GM21515 (cell line): ENCODE measurements at regions not wholly inside any gene's neighbourhood (a gene's known extent, or its start where the extent isn't known, plus 50 kb on each side); places are given as distances from the start of the nearest gene placed in this dataset.

Experiments used
- ATAC-seq: cut with Tn5 transposase; IDR thresholded peaks from one replicate; pipeline ENCODE4 v1.9.1; 2021; ENCODE audit not compliant: unreplicated experiment

DNA sequence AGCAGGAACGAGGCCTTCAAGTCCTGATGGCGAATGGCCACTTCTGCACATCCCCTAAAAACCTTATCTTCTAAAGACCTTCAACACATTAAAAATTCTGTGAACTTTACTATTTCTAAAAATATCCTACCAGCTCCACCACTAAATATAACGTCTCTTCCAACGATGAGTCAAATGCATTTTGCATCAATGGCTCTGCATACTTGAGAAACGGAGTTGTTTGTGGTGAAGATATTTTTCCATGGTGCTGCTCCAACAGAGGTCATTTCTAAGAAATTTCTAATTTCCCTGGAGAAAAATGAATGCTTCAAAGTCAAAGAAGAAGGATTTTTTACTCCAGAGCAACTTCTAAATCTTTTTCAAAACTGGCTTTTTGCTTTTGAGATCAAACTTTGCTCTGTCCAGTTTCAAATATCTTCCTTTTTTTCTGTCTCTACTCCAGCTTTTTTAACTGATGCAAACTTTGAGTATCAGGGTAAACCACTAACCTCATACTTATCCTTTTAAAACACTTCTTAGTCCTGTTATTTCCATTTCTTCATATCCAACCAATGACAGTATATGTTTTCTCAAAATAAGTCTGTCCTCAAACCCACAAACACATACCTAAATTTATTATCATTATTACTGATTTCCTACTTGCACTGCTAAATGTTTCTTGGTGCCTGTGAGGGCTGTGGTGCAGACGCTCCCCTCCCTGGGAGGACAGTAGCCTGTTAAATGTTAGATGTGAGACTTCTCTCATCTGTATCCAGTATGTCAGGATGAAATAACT is 258.1 kb downstream of the KLF6 start:
- ATAC-seq, result no peak

DNA sequence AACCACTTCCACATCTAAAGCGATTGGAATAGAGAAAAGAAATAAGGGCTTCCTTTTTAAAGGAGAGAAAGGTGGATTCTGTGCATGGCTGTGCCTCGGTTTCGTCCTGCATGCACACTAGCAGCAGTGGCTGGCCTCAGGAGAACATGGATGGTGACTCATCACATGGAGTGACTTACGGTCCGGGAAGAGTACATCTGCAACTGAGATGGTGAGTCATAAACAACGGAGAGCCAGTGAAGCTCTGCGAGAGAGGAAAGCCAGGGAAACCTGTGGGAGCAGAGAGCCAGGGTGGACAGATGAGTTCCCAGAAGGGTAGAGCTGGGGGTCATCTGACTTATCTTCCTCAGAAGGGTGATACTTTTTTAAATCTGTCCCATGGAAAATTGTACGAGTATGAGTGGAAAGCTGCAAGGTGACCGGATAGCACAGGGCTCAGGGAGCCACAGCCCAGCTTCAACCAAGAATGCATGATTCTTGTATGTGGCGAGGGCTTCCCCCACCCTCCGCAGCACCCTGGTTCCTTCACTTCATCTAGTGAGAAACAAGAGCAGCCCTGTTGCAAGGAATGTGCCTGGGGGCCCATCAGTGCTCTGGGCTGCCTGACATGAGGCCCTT is 259.1 kb downstream of the KLF6 start:
- no peak for ATAC-seq

DNA sequence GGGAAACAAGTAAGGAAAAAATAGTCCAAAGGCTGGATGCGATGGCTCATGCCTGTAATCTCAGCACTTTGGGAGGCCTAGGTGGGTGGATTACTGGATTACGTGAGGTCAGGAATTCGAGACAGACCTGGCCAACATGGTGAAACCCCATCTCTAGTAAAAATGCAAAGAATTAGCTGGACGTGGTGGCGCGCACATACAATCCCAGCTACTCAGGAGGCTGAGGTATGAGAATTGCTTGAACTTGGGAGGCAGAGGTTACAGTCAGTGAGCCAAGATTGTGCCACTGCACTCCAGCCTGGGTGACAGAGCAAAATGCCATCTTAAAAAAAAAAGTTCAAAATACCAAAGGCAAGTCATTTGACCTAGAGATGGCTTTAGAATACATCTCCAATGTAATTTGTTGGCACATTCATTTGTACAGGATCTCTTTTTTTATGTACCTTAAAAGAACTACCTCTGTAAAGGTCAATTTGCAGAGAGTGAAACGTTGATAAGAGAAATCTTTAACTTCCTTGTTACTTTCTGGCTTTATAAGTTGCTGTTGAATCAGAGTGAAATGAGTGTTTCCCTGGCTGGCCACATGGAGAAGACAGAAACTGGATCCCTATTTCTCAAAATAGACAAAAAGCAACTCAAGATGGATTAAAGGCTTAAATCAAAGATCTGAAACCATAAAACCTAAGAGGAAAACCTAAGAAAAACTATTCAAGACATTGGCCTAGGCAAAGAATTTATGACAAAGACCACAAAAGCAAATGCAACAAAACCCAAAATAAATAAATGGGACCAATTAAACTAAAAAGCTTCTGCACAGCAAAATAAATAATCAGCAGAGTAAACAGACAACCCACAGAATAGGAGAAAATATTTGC is 260.7 kb downstream of the KLF6 start:
- ATAC-seq, result no peak

DNA sequence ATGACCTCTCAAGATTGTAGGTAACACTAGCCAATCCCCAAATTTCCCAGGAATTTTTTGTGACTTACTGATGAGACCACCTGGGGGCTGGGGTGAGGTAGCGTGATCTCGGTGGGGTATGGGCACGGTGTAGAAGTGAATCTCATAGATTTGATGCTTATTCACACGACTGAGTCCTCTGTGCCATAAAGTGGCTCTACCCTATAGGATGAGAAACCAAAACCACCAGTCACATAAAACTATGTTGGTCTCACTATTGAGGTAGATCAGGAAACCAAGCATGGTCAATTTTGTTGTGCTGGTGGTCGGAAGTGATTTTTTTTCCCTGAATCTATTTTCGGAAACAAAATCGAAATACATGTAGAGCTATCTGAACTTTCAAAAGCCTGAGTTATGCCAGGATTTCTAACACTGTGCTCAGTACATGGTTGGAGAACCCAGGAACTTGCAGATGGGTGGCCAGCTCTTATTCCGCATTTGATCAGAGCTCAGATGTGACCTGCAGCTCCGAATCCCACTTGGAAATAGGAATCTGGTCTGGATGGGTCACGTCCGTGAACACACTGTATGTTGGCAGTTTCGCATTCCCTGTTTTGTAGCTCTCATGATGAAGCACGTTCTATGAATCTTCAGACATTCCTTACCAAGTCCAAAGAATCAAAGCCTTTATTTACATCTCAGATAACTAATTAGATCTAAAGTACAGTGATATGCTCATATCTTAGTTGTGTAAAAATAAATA is 261.5 kb downstream of the KLF6 start:
- ATAC-seq, result no peak

DNA sequence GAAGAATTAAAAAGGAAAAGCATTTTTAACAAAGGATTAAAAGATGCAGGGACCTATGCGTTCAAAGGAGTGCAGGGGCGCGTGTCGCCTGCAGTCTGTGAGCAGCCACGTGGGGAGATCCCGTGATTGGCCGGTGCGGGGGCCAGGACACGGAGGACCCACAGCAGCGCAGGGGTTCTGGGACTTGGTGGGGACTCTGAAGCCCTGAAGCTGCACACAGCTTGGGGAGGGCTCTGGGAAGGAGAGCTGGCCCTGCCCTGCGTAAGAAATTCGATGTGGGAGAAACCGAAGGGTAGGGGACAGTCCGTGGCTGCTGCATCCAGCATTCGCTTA is 268.1 kb downstream of the KLF6 start:
- no peak for ATAC-seq

DNA sequence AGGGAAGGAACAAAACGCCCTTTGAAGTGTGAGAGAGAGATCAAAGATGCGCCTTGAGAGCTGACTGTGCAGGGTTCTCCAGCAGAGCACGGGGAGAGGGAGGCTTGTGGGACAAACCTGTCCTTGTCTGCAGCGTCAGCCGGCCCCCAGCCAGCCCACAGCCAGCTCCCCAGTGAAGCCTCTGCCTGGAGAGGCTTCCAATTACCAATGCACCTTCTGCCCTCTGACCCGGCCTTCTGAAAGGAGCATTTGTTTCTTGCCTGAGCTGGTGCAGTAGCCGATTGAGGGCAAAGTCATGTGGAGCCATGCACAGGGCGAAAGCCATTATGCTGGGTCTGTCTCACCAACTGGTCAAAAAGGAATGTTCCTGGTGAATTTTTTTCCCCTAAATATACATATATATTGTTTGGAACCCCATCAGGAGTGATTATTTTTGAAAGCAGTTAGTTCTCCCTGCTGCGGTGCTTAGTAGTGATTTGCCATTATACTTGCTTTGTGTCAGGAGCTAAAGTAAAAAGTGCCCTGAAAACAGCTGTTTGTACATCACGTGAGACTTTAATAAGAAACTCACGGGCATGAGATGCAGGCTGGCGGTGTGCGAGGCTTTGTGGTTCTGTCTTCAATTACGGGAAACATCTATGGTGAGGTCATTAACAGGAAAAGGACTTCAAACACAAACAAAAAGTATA is 268.6 kb downstream of the KLF6 start:
- no peak for ATAC-seq

DNA sequence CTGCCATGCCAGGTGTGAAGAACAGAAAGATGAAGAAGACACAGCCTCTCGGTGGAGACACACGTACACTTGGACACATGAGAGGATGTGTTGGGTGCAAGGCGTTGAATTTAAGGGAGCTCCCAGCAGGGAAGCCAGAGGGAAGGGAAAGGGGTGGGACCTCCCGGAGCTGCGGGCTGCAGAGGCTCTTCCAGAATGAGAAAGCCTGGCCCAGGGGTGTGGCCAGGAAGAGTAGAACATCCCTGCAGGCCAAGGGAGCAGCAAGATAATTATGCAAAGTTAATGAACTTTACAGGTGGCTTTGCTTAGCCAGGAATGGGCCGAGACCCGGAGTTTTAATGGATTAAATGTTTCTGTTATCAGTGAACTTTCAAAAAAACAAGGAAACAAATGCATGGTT is 270.3 kb downstream of the KLF6 start:
- ATAC-seq, result no peak

DNA sequence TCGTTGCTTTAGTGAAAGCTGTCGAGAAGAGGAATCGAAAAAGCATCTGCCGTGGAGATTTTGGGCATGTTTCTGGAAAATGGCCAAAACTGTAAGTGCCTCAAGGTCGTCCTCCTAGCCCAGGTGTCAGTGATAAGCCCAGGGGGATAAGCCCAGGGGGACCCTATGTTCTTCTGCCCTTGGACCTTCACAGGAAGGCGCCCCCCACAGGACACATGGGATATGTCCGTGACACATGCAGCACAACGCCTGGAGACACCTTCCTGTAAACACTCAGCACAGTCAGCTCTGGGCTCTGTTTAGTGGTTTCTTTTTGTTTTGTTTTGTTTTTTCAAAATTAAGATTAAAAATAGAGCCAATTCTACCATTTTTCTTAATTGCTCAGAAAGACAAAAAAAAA is 272.7 kb downstream of the KLF6 start:
- no peak for ATAC-seq

DNA sequence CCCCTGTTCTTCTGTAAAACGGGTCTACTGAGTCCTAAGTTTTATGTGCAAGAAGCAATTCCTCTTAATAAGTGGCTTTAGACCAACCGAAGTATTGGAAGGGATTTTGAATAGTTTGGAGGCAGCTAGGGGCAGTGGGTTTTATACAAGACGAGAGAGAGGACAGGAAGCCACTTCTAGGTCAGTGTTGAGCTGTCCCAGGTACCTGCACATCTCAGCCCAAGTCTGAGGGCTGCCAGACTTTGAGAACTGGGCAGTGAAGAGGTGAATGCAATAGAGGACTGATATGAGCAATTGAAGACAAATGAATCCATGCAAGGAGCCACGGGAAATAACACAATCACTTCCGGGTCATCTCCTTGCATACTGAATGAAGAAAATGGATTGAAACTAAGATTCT is 273.5 kb downstream of the KLF6 start:
- no peak for ATAC-seq

DNA sequence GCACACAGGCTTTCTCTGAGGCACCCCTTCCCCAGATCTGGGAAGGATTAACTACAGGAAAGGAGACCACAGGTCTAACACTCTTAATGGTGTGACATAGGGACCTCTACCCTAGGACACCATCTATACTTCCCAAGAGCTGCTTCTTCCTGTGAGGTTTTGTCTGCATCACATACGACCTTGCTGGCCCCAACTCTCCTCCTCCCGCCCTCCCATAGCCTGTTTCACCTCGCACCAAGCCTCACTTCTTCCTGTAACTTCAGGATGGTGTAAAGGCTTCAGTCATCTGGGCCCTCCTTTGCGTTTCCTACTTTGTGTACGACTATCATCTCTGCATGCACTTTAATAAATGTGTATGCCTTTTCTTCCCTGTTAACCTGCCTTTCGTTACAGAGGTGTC is 274.3 kb downstream of the KLF6 start:
- ATAC-seq, result no peak

DNA sequence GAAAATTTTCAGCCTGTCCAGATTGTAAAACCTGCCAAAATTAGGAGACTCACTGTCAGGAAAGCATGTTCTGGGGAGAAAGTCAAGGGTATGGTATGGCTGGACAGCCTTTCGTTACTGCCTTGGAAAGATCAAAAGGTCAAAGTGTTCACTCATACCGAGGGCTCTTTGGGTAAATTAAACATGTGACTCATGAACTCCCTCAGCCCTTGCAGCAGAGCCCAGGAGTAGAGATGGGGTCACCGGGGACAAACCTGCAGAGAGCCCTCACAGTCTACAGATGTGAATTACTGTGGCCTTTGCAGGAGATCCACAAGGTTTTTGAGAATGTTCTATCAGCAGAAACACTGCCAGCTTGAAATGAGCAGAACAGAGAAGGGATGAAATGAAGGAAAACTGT is 275.7 kb downstream of the KLF6 start:
- ATAC-seq, result no peak

DNA sequence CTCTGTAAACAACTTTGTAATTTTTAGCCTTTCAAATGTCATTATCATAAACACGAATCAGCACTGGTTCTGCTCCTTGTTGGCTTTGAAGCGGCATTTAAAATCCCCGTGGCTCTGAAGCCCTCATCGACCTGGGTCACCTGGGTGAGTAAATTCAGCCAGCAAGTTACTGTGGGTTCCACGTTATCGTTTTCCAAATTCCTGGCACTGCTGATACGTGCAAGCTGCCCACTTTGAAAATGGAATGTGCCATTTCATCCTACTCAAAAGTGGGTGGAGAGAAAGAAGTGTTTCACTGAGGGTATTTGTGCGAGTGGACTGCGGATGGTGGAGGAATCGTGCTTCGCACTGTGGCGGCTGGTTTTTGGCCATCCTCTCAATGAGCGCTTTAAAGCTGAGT is 281.7 kb downstream of the KLF6 start:
- ATAC-seq, result no peak

DNA sequence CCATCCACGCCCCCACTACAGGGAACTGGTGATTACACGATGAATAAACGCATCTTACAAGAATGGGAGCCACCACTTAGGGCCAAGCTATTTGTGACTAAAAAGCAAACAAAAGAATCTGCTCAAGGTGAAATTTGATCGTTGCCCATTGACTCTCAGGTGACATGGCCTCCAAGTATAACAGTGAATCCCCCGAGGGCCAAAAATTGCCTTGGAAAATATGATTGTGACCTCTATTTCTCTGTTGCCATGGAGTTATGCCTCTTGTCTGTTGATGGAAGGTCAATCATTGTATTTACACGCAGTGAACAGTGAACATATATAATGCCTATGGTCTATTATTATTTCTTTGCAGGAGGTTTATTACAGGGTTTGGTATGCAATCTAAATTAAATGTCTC is 282.3 kb downstream of the KLF6 start:
- no peak for ATAC-seq

DNA sequence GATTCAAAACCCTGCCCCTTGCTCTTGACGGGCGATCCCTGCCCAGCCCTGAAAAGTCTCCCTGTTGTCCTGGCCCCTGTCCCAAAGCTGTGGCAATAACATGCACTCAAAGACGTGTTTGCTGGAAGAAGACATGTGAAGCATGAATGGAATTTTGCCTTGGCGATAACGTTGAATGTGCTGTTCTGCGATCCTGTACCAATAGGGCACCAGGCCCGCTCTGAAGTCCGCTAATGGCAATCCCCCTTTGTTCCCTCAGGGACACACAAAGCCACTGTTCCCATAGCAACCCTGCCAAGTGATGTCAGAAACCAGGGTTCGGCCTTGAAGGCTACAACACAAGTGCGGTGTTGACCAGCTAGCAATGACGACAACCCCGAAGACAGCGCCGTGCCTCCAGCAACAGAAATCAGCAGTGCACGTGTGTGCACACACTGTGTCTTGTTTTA is 284.6 kb downstream of the KLF6 start:
- no peak for ATAC-seq

DNA sequence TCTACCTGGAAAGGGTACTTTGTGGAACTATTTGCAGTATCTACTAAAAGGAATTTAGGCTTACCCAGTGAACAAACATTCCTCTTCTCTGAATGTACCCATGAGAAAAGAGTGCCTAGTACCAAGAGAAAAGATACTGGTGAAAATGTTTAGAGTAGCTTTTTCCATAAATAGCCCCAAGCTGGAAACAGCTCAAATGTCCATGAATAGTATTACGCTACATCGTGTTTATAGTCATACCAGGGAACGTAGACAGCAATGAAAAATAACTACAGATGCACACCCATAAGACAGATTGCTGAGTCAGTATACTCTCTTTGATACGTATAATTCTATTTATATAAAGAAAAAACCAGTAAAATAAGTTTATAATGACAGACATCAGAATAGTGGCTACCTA is 285.9 kb downstream of the KLF6 start:
- no peak for ATAC-seq

DNA sequence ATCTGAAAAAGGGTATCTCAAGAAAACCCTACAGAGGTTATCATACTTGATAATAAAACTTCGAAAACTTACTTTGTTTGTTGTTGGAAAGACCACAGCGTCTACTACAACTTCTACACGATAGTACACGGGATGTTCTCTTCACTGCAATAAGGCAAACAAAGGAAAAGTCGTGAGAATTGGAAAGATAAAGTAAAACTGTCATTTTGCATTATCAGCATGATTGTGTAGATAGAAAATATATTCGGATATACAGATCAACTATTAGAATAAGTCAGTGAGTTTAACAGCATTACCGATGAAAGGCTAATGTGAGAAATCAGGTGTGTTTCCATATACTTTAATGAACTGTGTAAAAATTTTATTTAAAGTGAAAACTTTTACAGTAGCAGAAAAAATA is 287.4 kb downstream of the KLF6 start:
- no peak for ATAC-seq

DNA sequence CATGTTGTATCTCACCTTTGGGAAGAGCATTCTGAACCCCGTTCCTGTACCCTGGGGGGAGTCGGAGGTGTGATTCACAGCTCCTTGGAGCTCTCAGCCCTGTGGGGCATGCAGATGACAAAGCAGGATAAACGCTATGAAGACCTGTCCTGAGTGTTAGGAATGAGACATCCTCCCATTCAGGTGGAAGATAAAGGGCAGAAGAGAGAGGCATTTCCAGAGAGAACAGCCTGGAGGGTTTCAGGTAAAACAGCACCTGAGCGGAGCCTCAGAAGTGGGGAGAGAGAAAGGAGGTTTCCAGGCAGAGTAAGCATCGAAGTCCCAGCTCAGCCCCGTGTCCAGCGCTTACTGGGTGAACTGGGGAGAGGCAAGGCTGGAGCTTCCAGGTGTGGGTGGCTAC is 288.9 kb downstream of the KLF6 start:
- ATAC-seq, result no peak

DNA sequence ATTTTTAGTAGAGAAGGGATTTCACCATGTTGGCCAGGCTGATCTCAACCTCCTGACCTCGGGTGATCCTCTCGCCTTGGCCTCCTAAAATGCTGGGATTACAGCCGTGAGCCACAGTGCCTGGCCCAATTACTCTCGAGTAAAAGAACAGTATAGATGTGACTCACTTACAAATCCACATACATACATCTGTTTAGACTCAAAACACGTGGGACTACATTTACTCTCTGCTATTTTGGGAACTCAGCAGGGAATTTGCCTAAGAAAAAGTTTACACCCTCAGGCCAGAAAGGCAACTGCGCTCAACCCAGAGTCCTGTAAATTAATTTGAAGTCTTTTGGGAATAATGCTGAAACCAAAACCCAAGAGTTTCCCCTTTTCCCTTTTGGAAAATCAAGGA is 289.7 kb downstream of the KLF6 start:
- ATAC-seq, result no peak

DNA sequence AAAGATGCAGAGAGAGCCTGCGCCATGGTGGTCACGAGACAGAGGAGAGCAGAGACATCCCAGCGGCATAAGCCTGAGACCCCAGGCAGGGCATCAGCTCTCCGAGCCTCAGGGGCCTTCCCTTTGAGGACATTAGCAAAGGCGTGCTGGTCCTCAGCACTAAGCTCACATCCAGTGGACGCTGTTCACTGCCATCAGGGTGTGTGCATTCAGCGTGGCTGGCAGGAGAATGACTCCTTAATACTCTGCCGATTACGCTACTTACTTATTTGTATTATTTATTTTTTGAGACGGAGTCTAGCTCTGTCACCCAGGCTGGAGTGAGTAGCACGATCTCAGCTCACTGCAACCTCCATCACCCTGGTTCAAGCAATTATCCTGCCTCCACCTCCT is 290.2 kb downstream of the KLF6 start:
- ATAC-seq, result no peak

DNA sequence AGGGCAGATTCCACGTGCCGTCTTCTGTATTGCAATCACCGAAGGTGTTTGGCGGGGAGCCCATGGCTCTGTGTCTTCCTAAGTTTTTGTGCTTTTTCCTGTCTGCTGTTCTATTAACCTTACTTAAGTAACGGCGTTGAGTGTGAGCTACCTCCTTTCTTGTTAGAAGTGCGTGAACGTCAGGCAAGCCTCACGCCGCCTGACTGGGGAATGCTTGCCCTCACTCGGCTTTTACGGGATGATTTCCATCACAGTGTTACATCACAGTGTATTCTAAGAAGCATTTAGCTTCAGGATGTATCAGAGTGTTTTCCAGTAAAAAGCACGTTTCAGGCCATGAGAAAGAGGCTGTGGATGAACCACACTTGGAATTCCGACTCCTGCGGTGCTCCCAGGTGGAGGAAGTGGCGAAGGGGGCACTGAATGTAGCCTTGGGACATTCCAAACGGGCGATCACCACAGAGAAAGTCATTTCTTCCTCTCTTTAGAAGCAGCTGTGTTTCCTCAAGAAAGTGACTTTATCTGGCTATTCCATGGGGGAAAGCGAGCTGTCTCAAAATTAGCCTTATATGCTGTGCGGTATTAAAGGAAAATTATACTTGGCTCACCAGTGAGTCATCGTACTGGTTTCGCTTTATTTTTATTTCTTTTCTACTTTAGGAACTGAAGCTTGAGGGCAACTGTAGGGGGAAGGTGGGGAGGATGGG is 290.7 kb downstream of the KLF6 start:
- ATAC-seq, result no peak
